Lower leg skin (tissue), 4 donors: ENCODE measurements at regions not wholly inside any gene's neighbourhood (a gene's known extent, or its start where the extent isn't known, plus 50 kb on each side); places are given as distances from the start of the nearest gene placed in this dataset.

Experiments
- DNase-seq, 2 donors: peaks; one replicate each; pipeline ENCODE4 v3.0.0-alpha.2; 2019; ENCODE audit warnings: low spot score in 2 of 2
- H3K4me3 ChIP-seq: fragments of 200-600 bp; sonication (generic); 2 replicates; pipeline ENCODE4 v1.5.1; 2017; ENCODE audit warnings: mild to moderate bottlenecking, low read depth; ENCODE audit not compliant: poor library complexity, severe bottlenecking
- POLR2A ChIP-seq, 2 donors: fragments of 450-650 bp; IDR thresholded peaks; one replicate each; pipeline ENCODE4 v1.6.1; 2016 to 2017; ENCODE audit warnings: antibody characterized with exemption in 2 of 2, mild to moderate bottlenecking in 1 of 2, moderate library complexity in 1 of 2
- WGBS, 2 donors: methylation state at CpG; one replicate each; pipeline ENCODE4 v1.1.5; 2018; 5-methylcytosine and 5-hydroxymethylcytosine counted together
- intact Hi-C: fragments of 100-400 bp; cut with DNase I; formaldehyde crosslinking; loops from one replicate; pipeline ENCODE4 v1.15.0; 2023; ENCODE audit warnings: low total_unique reads
- TF ChIP-seq, protein P1 (sequence below), 3 donors: fragments of 450-650 bp; IDR thresholded peaks; one replicate each; pipeline ENCODE4 v1.5.1; 2016; ENCODE audit warnings: antibody characterized with exemption in 3 of 3, mild to moderate bottlenecking in 3 of 3, moderate library complexity in 2 of 3

- DNase-seq = no peak
- WGBS, 2 donors = 75 to 80% methylated on average over 3 of the region's 3 CpGs
- no peak overlapping the region for H3K4me3 ChIP-seq
- TF ChIP-seq, protein P1, sequence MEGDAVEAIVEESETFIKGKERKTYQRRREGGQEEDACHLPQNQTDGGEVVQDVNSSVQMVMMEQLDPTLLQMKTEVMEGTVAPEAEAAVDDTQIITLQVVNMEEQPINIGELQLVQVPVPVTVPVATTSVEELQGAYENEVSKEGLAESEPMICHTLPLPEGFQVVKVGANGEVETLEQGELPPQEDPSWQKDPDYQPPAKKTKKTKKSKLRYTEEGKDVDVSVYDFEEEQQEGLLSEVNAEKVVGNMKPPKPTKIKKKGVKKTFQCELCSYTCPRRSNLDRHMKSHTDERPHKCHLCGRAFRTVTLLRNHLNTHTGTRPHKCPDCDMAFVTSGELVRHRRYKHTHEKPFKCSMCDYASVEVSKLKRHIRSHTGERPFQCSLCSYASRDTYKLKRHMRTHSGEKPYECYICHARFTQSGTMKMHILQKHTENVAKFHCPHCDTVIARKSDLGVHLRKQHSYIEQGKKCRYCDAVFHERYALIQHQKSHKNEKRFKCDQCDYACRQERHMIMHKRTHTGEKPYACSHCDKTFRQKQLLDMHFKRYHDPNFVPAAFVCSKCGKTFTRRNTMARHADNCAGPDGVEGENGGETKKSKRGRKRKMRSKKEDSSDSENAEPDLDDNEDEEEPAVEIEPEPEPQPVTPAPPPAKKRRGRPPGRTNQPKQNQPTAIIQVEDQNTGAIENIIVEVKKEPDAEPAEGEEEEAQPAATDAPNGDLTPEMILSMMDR (IDR thresholded peaks at IDR 0.05) = no peak
- no peak for TF ChIP-seq POLR2A (IDR thresholded peaks at IDR 0.05)
- intact Hi-C loops = no loop called here
Observed at GRCh38 chr1:38431535-38432376, 385.2 kb upstream of the POU3F1 start.

DNA sequence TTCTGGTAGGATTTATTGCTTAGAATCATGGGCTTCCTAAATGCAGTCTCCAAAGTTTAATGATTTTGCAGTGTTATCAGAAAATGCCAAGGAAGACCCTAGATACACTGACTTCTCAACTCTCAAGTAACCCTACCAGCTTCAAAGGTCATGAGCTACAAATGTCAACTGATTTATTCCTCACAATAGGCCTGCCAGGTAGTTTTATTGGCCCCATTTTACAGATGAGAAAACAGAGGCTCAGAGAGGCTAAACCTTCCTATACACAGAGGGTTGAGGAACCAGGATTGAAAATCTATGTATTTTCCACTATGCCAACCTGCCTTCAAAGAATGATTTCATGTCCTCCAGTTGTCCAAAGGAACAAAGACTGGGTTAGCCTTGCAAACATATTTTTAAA lies 384.4 kb upstream of the POU3F1 start:
- H3K4me3 ChIP-seq = no peak overlapping the region
- DNase-seq = no peak
- no peak for TF ChIP-seq POLR2A (IDR thresholded peaks at IDR 0.05)
- TF ChIP-seq, protein P1 (IDR thresholded peaks at IDR 0.05) = no peak
- intact Hi-C loops = no loop called here

GRCh38 chr1:38424677-38425076 lies 378.1 kb upstream of the POU3F1 start:
- TF ChIP-seq, protein P1 (IDR thresholded peaks at IDR 0.05) = no peak
- TF ChIP-seq POLR2A (IDR thresholded peaks at IDR 0.05) = no peak
- intact Hi-C loops = no loop called here
- no peak for DNase-seq
- no peak overlapping the region for H3K4me3 ChIP-seq
- WGBS, 2 donors = 82 to 92% methylated on average over 2 of the region's 2 CpGs

DNA sequence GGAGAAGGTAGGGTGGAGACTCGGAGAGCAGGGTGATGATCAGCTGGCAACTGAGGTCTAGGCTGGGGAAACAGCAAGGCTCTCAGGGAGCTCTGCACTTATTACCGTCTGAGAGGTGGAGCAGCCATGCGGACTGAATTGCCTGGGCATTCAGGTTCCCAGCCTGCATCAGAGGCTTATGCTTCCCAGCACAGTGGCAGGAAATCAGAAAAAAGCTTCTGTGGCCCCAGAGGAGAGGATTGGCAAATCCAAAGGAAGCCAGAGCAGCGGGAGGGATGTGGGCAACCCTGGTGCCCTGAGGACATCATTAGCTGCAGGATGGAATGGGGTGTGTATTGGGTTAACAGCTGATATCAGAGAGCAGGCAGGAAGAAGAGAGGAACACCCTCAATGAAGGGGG lies 374.1 kb upstream of the POU3F1 start:
- DNase-seq = no peak
- H3K4me3 ChIP-seq = no peak overlapping the region
- intact Hi-C loops = no loop called here
- WGBS, 2 donors = 39 to 48% methylated on average over 4 of the region's 4 CpGs
- no peak for TF ChIP-seq POLR2A (IDR thresholded peaks at IDR 0.05)
- TF ChIP-seq, protein P1 (IDR thresholded peaks at IDR 0.05) = no peak

- no peak overlapping the region for H3K4me3 ChIP-seq
- DNase-seq = no peak
- 35 to 36% methylated on average over 9 of the region's 9 CpGs for WGBS, 2 donors
- intact Hi-C loops = no loop called here
- TF ChIP-seq, protein P1 (IDR thresholded peaks at IDR 0.05) = no peak
- no peak for TF ChIP-seq POLR2A (IDR thresholded peaks at IDR 0.05)
Observed at GRCh38 chr1:38418195-38419030, 371.8 kb upstream of the POU3F1 start.
